Lower lobe of right lung (tissue), 2 donors: ENCODE measurements at regions not wholly inside any gene's neighbourhood (a gene's known extent, or its start where the extent isn't known, plus 50 kb on each side); places are given as distances from the start of the nearest gene placed in this dataset.
"Not testable (repeated sequence)": the region's sequence is repeated elsewhere in the genome, so short reads cannot be mapped to it uniquely, and the experiment has no call there.

Source experiments
- ATAC-seq, 2 donors: fragments of 200-7000 bp; cut with Tn5 transposase; one replicate each; pipeline ENCODE4 v1.9.1; 2020 to 2022; ENCODE audit warnings: mild to moderate bottlenecking in 2 of 2, moderate library complexity in 2 of 2
- DNase-seq: peaks from one replicate; pipeline ENCODE4 v3.0.0-alpha.2; 2020
- H3K27ac ChIP-seq: fragments of 200-600 bp; one replicate; pipeline ENCODE4 v1.8.0; 2022
- H3K27me3 ChIP-seq: fragments of 200-600 bp; one replicate; pipeline ENCODE4 v1.8.0; 2022; ENCODE audit warnings: low read depth
- H3K36me3 ChIP-seq: fragments of 200-600 bp; one replicate; pipeline ENCODE4 v1.8.0; 2022; ENCODE audit warnings: mild to moderate bottlenecking
- H3K4me1 ChIP-seq: fragments of 200-600 bp; one replicate; pipeline ENCODE4 v1.8.0; 2022
- H3K4me3 ChIP-seq: fragments of 200-600 bp; one replicate; pipeline ENCODE4 v1.8.0; 2022; ENCODE audit warnings: mild to moderate bottlenecking
- H3K9me3 ChIP-seq: fragments of 200-600 bp; one replicate; pipeline ENCODE4 v1.8.0; 2022
- CTCF ChIP-seq: fragments of 200-600 bp; IDR thresholded peaks from one replicate; pipeline ENCODE4 v1.8.0; 2022; ENCODE audit warnings: antibody characterized with exemption, mild to moderate bottlenecking
- intact Hi-C: fragments of 100-400 bp; cut with DNase I; formaldehyde crosslinking; loops from one replicate; pipeline ENCODE4 v1.11.0; 2022
- donor health status: DM: no; HTN: yes; CAD: no; lungs with severe emphysema.

- Histone ChIP-seq H3K4me3 (no peak overlapping the region), H3K27ac (no peak overlapping the region), H3K36me3 (no peaks in the 10 kb centered on the region), H3K27me3 (no peaks in the 10 kb centered on the region), H3K9me3 (no peaks in the 10 kb centered on the region), H3K4me1 (peaks cover 11% of the 10 kb centered on the region)
- ATAC-seq (peak; percentile 51 to 68), DNase-seq (no peak)
- no peak for TF ChIP-seq CTCF
- intact Hi-C loops = no loop called here
These were observed 274.9 kb downstream of the KCNRG start for GRCh38 chr13:50290186-50290585.

- ATAC-seq (no peak), DNase-seq (no peak)
- H3K4me1 ChIP-seq = peaks cover 11% of the 10 kb centered on the region
- no peaks in the 10 kb centered on the region for H3K9me3 ChIP-seq
- no peaks in the 10 kb centered on the region for H3K36me3 ChIP-seq
- H3K4me3 ChIP-seq = no peak overlapping the region
- H3K27me3 ChIP-seq = no peaks in the 10 kb centered on the region
- no peak overlapping the region for H3K27ac ChIP-seq
- no peak for TF ChIP-seq CTCF
- intact Hi-C loops = no loop called here
These were observed 276.4 kb downstream of the KCNRG start for GRCh38 chr13:50291611-50292010.

- Histone ChIP-seq H3K27ac (no peak overlapping the region), H3K4me1 (peaks cover 11% of the 10 kb centered on the region), H3K4me3 (no peak overlapping the region), H3K27me3 (no peaks in the 10 kb centered on the region), H3K36me3 (no peaks in the 10 kb centered on the region), H3K9me3 (no peaks in the 10 kb centered on the region)
- DNase-seq = no peak
- intact Hi-C loops = no loop called here
- TF ChIP-seq CTCF = no peak
- peak; percentile 51 to 62 for ATAC-seq
These were observed 276.8 kb downstream of the KCNRG start for GRCh38 chr13:50292081-50292480.

- H3K9me3 ChIP-seq, H3K27ac ChIP-seq, H3K4me3 ChIP-seq, DNase-seq, H3K36me3 ChIP-seq, intact Hi-C loops, ATAC-seq, H3K27me3 ChIP-seq: not testable (repeated sequence)
- peaks cover 11% of the 10 kb centered on the region for H3K4me1 ChIP-seq
These were observed 279.2 kb downstream of the KCNRG start for GRCh38 chr13:50294425-50294824.

GRCh38 chr13:50299546-50300249, 284.5 kb downstream of the KCNRG start:
- ATAC-seq (no peak), DNase-seq (no peak)
- Histone ChIP-seq H3K36me3 (no peaks in the 10 kb centered on the region), H3K4me3 (no peak overlapping the region), H3K9me3 (no peaks in the 10 kb centered on the region), H3K27me3 (no peaks in the 10 kb centered on the region), H3K27ac (no peak overlapping the region), H3K4me1 (no peaks in the 10 kb centered on the region)
- intact Hi-C loops = no loop called here
- no peak for TF ChIP-seq CTCF

GRCh38 chr13:50303963-50304721, 288.9 kb downstream of the KCNRG start:
- H3K9me3 ChIP-seq = no peaks in the 10 kb centered on the region
- DNase-seq (no peak), ATAC-seq (no peak)
- TF ChIP-seq CTCF = no peak
- no peaks in the 10 kb centered on the region for H3K27me3 ChIP-seq
- H3K4me3 ChIP-seq = no peak overlapping the region
- H3K4me1 ChIP-seq = no peaks in the 10 kb centered on the region
- intact Hi-C loops = no loop called here
- H3K27ac ChIP-seq = no peak overlapping the region
- H3K36me3 ChIP-seq = no peaks in the 10 kb centered on the region
